ENCODE measurements at regions not wholly inside any gene's neighbourhood (a gene's known extent, or its start where the extent isn't known, plus 50 kb on each side); places are given as distances from the start of the nearest gene placed in this dataset.
"Not testable (repeated sequence)": the region's sequence is repeated elsewhere in the genome, so short reads cannot be mapped to it uniquely, and the experiment has no call there.

DNA sequence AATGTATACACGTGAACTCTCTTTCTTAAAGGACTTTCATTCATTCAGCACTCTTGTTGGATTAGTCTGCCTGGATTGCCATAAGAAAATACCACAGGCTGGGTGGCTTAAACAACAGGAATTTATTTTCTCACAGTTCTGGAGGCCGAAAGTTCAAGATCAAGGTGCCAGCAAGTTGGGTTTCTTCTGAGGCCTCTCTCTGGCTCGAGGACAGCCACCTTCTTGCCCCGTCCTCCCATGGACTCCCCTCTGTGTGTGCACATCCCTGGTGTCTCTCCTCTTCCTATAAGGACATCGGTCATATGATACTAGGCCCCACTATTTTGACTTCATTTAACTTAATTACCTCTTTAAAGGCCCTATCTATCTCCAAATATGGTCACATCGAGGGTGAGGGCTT is 110.4 kb upstream of the BMPER start:
- Histone ChIP-seq H3K4me1 (no peaks in the 10 kb centered on the region), H3K27me3 (no peaks in the 10 kb centered on the region), H3K36me3 (no peaks in the 10 kb centered on the region), H3K4me3 (no peak overlapping the region), H3K9me3 (no peaks in the 10 kb centered on the region), H3K27ac (no peak overlapping the region)
- no peak for DNase-seq
- WGBS, 2 donors, result 86 to 95% methylated on average over 6 of the region's 6 CpGs
- no peak for ATAC-seq (ENCODE audit: low FRiP score in 2 of 2)
- TF ChIP-seq POLR2A (IDR thresholded peaks at IDR 0.05), result no peak
- TF ChIP-seq, protein P1, sequence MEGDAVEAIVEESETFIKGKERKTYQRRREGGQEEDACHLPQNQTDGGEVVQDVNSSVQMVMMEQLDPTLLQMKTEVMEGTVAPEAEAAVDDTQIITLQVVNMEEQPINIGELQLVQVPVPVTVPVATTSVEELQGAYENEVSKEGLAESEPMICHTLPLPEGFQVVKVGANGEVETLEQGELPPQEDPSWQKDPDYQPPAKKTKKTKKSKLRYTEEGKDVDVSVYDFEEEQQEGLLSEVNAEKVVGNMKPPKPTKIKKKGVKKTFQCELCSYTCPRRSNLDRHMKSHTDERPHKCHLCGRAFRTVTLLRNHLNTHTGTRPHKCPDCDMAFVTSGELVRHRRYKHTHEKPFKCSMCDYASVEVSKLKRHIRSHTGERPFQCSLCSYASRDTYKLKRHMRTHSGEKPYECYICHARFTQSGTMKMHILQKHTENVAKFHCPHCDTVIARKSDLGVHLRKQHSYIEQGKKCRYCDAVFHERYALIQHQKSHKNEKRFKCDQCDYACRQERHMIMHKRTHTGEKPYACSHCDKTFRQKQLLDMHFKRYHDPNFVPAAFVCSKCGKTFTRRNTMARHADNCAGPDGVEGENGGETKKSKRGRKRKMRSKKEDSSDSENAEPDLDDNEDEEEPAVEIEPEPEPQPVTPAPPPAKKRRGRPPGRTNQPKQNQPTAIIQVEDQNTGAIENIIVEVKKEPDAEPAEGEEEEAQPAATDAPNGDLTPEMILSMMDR (IDR thresholded peaks at IDR 0.05), result no peak
- no peak for TF ChIP-seq EP300 (IDR thresholded peaks at IDR 0.05)
- TF ChIP-seq POLR2AphosphoS5 (IDR thresholded peaks at IDR 0.05), result no peak

GRCh38 chr7:33796538-33796937 is 108.8 kb upstream of the BMPER start:
- H3K9me3 ChIP-seq, result no peaks in the 10 kb centered on the region
- no peaks in the 10 kb centered on the region for H3K27me3 ChIP-seq
- H3K4me1 ChIP-seq, result no peaks in the 10 kb centered on the region
- no peak overlapping the region for H3K27ac ChIP-seq
- H3K4me3 ChIP-seq, result no peak overlapping the region
- ATAC-seq (ENCODE audit: low FRiP score in 2 of 2), result no peak
- TF ChIP-seq, protein P1 (IDR thresholded peaks at IDR 0.05), result no peak
- TF ChIP-seq POLR2AphosphoS5 (IDR thresholded peaks at IDR 0.05) (no peak), POLR2A (IDR thresholded peaks at IDR 0.05) (no peak), EP300 (IDR thresholded peaks at IDR 0.05) (no peak)
- no peak for DNase-seq
- no peaks in the 10 kb centered on the region for H3K36me3 ChIP-seq
- 95 to 100% methylated on average over 1 of the region's 1 CpG for WGBS, 2 donors

DNA sequence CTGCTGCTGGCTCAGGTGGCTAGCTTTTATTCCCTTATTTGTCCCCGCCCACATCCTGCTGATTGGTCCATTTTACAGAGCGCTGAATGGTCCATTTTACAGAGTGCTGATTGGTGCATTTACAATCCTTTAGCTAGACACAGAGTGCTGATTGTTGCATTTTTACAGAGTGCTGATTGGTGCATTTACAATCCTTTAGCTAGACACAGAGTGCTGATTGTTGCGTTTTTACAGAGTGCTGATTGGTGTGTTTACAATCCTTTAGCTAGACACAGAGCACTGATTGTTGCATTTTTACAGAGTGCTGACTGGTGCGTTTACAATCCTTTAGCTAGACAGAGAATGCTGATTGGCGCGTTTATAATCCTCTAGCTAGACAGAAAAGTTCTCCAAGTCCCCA is 107.8 kb upstream of the BMPER start:
- not testable (repeated sequence) for ATAC-seq (ENCODE audit: low FRiP score in 2 of 2); DNase-seq; H3K27ac ChIP-seq; H3K27me3 ChIP-seq; H3K4me1 ChIP-seq; H3K4me3 ChIP-seq; H3K36me3 ChIP-seq; H3K9me3 ChIP-seq
- whole genome bisulfite sequencing, 2 donors, result 90 to 95% methylated on average over 6 of the region's 6 CpGs

GRCh38 chr7:33798686-33799325 is 106.5 kb upstream of the BMPER start:
- no peak for TF ChIP-seq POLR2A (IDR thresholded peaks at IDR 0.05)
- TF ChIP-seq POLR2AphosphoS5 (IDR thresholded peaks at IDR 0.05), result no peak
- TF ChIP-seq EP300 (IDR thresholded peaks at IDR 0.05), result no peak
- TF ChIP-seq, protein P1 (IDR thresholded peaks at IDR 0.05), result no peak
- H3K36me3 ChIP-seq, result no peaks in the 10 kb centered on the region
- no peaks in the 10 kb centered on the region for H3K27me3 ChIP-seq
- ATAC-seq (ENCODE audit: low FRiP score in 2 of 2) (no peak), DNase-seq (no peak)
- no peak overlapping the region for H3K27ac ChIP-seq
- no peaks in the 10 kb centered on the region for H3K9me3 ChIP-seq
- H3K4me3 ChIP-seq, result no peak overlapping the region
- no peaks in the 10 kb centered on the region for H3K4me1 ChIP-seq
- 67 to 68% methylated on average over 5 of the region's 5 CpGs for WGBS, 2 donors

DNA sequence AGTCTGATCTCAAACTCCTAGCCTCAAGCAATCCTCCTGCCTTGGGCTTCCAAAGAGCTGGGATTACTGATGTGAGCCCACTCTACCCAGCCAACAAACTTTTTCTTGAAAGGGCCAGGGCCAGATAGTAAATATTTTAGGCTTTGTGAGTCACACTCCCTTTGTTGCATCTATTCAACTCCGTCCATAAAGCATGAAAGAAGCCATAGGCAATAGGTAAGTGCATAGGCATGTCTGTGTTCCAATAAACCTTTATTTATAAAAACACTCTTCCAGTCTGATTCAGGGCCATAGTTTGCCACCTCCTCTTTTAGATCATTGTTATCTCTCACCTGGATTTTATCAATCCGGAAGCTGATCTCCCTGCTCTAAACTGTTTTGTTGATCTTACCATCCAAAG is 105.6 kb upstream of the BMPER start:
- 98 to 100% methylated on average over 2 of the region's 2 CpGs for WGBS, 2 donors
- no peaks in the 10 kb centered on the region for H3K27me3 ChIP-seq
- no peak overlapping the region for H3K4me3 ChIP-seq
- TF ChIP-seq POLR2A (IDR thresholded peaks at IDR 0.05), result no peak
- TF ChIP-seq, protein P1 (IDR thresholded peaks at IDR 0.05), result no peak
- TF ChIP-seq EP300 (IDR thresholded peaks at IDR 0.05), result no peak
- TF ChIP-seq POLR2AphosphoS5 (IDR thresholded peaks at IDR 0.05), result no peak
- H3K27ac ChIP-seq, result no peak overlapping the region
- DNase-seq, result no peak
- H3K9me3 ChIP-seq, result no peaks in the 10 kb centered on the region
- no peak for ATAC-seq (ENCODE audit: low FRiP score in 2 of 2)
- no peaks in the 10 kb centered on the region for H3K4me1 ChIP-seq
- no peaks in the 10 kb centered on the region for H3K36me3 ChIP-seq

Data from upper lobe of left lung (tissue), 6 donors.